ENCODE measurements at regions not wholly inside any gene's neighbourhood (a gene's known extent, or its start where the extent isn't known, plus 50 kb on each side); places are given as distances from the start of the nearest gene placed in this dataset.

DNA sequence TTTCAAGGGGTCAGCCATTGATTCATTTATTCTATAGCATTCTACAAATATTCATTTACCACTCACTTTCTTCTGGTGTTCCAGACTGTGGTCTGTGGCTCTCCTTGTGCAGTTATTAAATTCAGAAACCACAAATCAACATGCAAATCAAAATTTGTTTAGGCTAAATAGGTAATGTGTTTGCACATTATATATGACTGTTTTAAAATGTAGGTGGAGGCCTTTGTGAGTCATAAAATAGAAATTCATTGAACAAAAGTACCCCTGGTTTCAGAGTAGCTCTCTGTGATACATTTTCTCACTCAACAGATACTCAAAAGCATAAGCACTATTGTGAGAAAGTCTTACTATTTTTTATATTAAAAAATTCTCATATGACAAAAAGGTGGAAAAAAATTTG, 385.5 kb upstream of the TSHZ2 start:
- FAIRE-seq (no peak), DNase-seq (ENCODE audit: low read depth) (peak; percentile 50)

DNA sequence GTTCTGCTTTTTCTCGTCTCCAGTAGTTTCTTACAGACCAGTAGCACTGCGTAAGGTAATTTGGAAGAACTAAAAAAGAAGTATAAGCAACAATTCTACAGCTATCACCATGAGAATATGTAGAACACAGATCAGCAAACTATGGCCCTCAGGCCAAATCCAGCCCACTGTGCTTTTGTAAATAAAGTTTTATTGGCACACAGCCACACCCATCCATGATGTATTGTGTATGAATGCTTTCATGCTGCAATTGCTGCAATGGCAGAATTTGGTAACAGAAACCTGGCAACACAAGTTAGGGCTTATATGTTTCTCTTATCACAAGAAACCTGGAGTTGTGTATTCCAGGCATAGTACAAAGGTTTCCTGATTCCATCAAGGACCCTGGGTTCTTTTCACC, 386.8 kb upstream of the TSHZ2 start:
- TF ChIP-seq, protein P1, sequence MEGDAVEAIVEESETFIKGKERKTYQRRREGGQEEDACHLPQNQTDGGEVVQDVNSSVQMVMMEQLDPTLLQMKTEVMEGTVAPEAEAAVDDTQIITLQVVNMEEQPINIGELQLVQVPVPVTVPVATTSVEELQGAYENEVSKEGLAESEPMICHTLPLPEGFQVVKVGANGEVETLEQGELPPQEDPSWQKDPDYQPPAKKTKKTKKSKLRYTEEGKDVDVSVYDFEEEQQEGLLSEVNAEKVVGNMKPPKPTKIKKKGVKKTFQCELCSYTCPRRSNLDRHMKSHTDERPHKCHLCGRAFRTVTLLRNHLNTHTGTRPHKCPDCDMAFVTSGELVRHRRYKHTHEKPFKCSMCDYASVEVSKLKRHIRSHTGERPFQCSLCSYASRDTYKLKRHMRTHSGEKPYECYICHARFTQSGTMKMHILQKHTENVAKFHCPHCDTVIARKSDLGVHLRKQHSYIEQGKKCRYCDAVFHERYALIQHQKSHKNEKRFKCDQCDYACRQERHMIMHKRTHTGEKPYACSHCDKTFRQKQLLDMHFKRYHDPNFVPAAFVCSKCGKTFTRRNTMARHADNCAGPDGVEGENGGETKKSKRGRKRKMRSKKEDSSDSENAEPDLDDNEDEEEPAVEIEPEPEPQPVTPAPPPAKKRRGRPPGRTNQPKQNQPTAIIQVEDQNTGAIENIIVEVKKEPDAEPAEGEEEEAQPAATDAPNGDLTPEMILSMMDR (IDR thresholded peaks at IDR 0.05; ENCODE audit: insufficient read depth, low read length, severe bottlenecking): no peak
- Histone ChIP-seq H3K36me3 (ENCODE audit: control insufficient read depth, insufficient read depth, low read length) (no peaks in the 10 kb centered on the region), H3K27me3 (ENCODE audit: control insufficient read depth, insufficient read depth, low read length) (no peaks in the 10 kb centered on the region), H3K4me3 (ENCODE audit: low read depth, low read length) (no peak overlapping the region)
- FAIRE-seq (no peak), DNase-seq (ENCODE audit: low read depth) (no peak)

More for the DNA sequence above, 385.5 kb upstream of the TSHZ2 start:
- Histone ChIP-seq H3K27me3 (ENCODE audit: control insufficient read depth, insufficient read depth, low read length) (no peaks in the 10 kb centered on the region), H3K36me3 (ENCODE audit: control insufficient read depth, insufficient read depth, low read length) (no peaks in the 10 kb centered on the region), H3K4me3 (ENCODE audit: low read depth, low read length) (no peak overlapping the region)
- TF ChIP-seq, protein P1 (IDR thresholded peaks at IDR 0.05; ENCODE audit: insufficient read depth, low read length, severe bottlenecking): no peak

DNA sequence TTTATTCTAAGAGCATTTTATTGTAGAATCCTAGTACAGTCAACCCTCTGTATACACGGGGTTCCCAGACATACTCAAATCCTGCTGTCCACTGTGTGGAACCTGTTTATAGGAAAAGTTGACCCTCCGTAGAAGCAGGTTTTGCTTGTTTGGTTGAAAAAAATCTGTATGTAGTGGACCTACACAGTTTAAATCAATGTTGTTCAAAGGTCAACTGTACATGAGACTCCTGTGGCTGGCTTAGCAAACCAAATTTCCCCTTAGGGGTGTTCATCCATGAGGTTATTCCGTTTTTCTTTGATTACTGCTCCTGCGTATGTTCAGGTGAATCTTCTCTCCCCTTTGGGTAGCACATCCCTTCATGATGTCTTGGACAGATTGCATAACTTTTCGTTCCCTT, 387.0 kb upstream of the ZFP64 start:
- TF ChIP-seq, protein P1 (IDR thresholded peaks at IDR 0.05; ENCODE audit: insufficient read depth, low read length, severe bottlenecking): no peak
- Histone ChIP-seq H3K27me3 (ENCODE audit: control insufficient read depth, insufficient read depth, low read length) (no peaks in the 10 kb centered on the region), H3K4me3 (ENCODE audit: low read depth, low read length) (no peak overlapping the region), H3K36me3 (ENCODE audit: control insufficient read depth, insufficient read depth, low read length) (no peaks in the 10 kb centered on the region)
- no peak for FAIRE-seq
- DNase-seq (ENCODE audit: low read depth): no peak

DNA sequence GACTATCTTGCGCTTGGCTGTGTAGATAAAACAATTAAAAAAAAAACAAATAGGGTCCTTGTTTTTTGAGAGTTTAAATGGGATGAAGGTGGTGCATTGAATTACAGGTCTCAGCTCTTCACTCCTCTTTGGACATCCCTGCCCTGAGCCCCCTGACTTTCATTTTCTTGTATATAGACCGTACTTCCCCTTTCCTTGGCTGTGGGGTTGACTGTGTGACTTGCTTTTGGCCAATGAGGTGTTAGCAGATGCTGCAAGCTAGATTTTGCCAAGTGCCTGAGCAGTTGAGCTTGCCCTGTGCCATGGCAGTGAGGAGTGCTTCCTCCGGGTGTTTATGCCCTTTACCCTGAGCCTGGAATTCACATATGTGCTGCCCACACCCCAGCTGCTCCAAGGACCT, 386.1 kb upstream of the ZFP64 start:
- Histone ChIP-seq H3K4me3 (ENCODE audit: low read depth, low read length) (no peak overlapping the region), H3K27me3 (ENCODE audit: control insufficient read depth, insufficient read depth, low read length) (no peaks in the 10 kb centered on the region), H3K36me3 (ENCODE audit: control insufficient read depth, insufficient read depth, low read length) (no peaks in the 10 kb centered on the region)
- TF ChIP-seq, protein P1 (IDR thresholded peaks at IDR 0.05; ENCODE audit: insufficient read depth, low read length, severe bottlenecking): no peak
- DNase-seq (ENCODE audit: low read depth) (no peak), FAIRE-seq (no peak)

DNA sequence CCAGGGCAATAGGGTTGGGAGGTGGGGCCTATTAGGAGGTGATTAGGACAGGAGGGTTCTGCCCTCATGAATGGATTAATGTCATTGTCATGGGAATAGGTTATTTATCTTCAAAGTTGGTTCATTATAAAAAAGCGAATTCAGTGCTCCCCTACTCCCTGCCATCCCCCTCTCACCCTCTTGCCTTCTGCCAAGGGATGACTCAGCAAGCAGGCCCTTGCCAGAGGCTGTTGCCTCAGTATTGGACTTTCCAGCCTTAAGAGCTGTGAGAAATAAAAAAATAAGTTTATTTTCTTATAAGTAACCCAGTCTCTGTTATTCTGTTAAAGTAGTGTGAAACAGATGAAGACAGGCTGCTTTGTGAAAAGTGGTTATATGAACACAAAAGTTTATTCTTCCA, 381.1 kb upstream of the ZFP64 start:
- FAIRE-seq (no peak), DNase-seq (ENCODE audit: low read depth) (peak; percentile 25)
- TF ChIP-seq, protein P1 (IDR thresholded peaks at IDR 0.05; ENCODE audit: insufficient read depth, low read length, severe bottlenecking): no peak
- H3K27me3 ChIP-seq (ENCODE audit: control insufficient read depth, insufficient read depth, low read length): no peaks in the 10 kb centered on the region
- H3K36me3 ChIP-seq (ENCODE audit: control insufficient read depth, insufficient read depth, low read length): no peaks in the 10 kb centered on the region
- no peak overlapping the region for H3K4me3 ChIP-seq (ENCODE audit: low read depth, low read length)

DNA sequence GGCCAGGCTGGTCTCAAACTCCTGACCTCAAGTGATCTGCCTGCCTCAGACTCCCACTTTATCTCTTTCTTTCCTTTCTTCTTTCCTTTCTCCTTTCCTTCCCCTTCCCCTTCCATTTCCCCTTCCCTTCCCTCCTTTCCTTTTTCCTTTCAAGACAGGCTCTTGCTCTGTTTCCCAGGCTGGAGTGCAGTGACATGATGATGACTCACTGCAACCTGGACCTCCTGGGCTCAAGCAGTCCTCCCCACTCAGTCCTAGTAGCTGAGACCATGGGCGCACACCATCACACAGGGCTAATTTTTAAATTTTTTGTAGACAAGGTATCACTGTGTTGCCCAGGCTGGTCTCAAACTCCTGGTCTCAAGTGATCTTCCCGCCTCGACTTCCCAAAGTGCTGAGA, 377.6 kb upstream of the ZFP64 start:
- Histone ChIP-seq H3K4me3 (ENCODE audit: low read depth, low read length) (no peak overlapping the region), H3K36me3 (ENCODE audit: control insufficient read depth, insufficient read depth, low read length) (no peaks in the 10 kb centered on the region), H3K27me3 (ENCODE audit: control insufficient read depth, insufficient read depth, low read length) (no peaks in the 10 kb centered on the region)
- TF ChIP-seq, protein P1 (IDR thresholded peaks at IDR 0.05; ENCODE audit: insufficient read depth, low read length, severe bottlenecking): no peak
- FAIRE-seq (no peak), DNase-seq (ENCODE audit: low read depth) (no peak)

All from bronchial epithelial cell (primary cell).